Endothelial cell (in vitro differentiated cells): ENCODE measurements at regions not wholly inside any gene's neighbourhood (a gene's known extent, or its start where the extent isn't known, plus 50 kb on each side); places are given as distances from the start of the nearest gene placed in this dataset.

Experiments used
- DNase-seq: peaks from one replicate; pipeline ENCODE4 v3.0.0; 2021; ENCODE audit warnings: low spot score
- H3K27ac Mint-ChIP-seq: one replicate; pipeline ENCODE4 v1.8.0; 2021; ENCODE audit warnings: mixed read lengths, inconsistent platforms; ENCODE audit not compliant: unreplicated experiment
- H3K27me3 Mint-ChIP-seq: one replicate; pipeline ENCODE4 v1.8.0; 2021; ENCODE audit warnings: mild to moderate bottlenecking, moderate library complexity, mixed read lengths, inconsistent platforms; ENCODE audit not compliant: unreplicated experiment
- H3K36me3 Mint-ChIP-seq: one replicate; pipeline ENCODE4 v1.8.0; 2021; ENCODE audit warnings: mild to moderate bottlenecking, low read depth, mixed read lengths, inconsistent platforms; ENCODE audit not compliant: unreplicated experiment
- H3K4me1 Mint-ChIP-seq: one replicate; pipeline ENCODE4 v1.8.0; 2021; ENCODE audit warnings: mild to moderate bottlenecking, mixed read lengths, inconsistent platforms; ENCODE audit not compliant: unreplicated experiment
- H3K4me3 Mint-ChIP-seq: one replicate; pipeline ENCODE4 v1.8.0; 2021; ENCODE audit warnings: mild to moderate bottlenecking, mixed read lengths, inconsistent platforms; ENCODE audit not compliant: unreplicated experiment
- H3K9me3 Mint-ChIP-seq: one replicate; pipeline ENCODE4 v1.8.0; 2021; ENCODE audit warnings: mixed read lengths, inconsistent platforms; ENCODE audit not compliant: unreplicated experiment
- TF ChIP-seq, protein P1 (sequence below): fragments of 200-600 bp; sonication (generic); IDR thresholded peaks from one replicate; pipeline ENCODE4 v1.5.0; 2021; ENCODE audit warnings: antibody characterized with exemption; ENCODE audit not compliant: unreplicated experiment

- TF ChIP-seq, protein P1, sequence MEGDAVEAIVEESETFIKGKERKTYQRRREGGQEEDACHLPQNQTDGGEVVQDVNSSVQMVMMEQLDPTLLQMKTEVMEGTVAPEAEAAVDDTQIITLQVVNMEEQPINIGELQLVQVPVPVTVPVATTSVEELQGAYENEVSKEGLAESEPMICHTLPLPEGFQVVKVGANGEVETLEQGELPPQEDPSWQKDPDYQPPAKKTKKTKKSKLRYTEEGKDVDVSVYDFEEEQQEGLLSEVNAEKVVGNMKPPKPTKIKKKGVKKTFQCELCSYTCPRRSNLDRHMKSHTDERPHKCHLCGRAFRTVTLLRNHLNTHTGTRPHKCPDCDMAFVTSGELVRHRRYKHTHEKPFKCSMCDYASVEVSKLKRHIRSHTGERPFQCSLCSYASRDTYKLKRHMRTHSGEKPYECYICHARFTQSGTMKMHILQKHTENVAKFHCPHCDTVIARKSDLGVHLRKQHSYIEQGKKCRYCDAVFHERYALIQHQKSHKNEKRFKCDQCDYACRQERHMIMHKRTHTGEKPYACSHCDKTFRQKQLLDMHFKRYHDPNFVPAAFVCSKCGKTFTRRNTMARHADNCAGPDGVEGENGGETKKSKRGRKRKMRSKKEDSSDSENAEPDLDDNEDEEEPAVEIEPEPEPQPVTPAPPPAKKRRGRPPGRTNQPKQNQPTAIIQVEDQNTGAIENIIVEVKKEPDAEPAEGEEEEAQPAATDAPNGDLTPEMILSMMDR: no peak
- H3K36me3 Mint-ChIP-seq: peaks cover 4% of the 10 kb centered on the region
- H3K27me3 Mint-ChIP-seq: peaks cover 17% of the 10 kb centered on the region
- DNase-seq: no peak
- no peak overlapping the region for H3K27ac Mint-ChIP-seq
- H3K9me3 Mint-ChIP-seq: no peaks in the 10 kb centered on the region
- H3K4me3 Mint-ChIP-seq: no peak overlapping the region
- no peaks in the 10 kb centered on the region for H3K4me1 Mint-ChIP-seq
These were observed 216.0 kb downstream of the GLI2 start for GRCh38 chr2:120951693-120952092.

DNA sequence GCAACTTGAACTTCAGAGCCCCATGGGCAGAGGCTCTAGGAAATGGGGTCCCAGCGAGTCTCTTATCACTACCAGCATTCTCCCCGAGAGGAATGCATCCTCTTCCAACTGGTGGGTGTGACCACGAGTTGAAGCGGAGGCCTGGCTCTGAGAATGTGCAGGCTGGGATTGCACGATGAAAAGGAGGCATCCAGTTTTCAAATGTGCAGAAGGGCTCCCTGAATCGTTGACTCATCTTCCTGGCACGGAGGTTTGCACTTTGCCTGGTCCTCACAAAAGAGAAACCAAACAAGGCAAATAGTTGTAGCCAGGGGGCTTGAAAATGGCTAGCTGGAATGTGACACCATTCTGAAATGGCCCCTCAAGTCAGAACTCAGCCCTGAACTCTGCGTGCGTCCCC lies 216.7 kb downstream of the GLI2 start:
- Mint-ChIP-seq H3K27me3 (peaks cover 20% of the 10 kb centered on the region), H3K4me3 (no peak overlapping the region), H3K27ac (no peak overlapping the region), H3K36me3 (peaks cover 4% of the 10 kb centered on the region), H3K9me3 (no peaks in the 10 kb centered on the region), H3K4me1 (peaks cover 3% of the 10 kb centered on the region)
- no peak for DNase-seq
- TF ChIP-seq, protein P1: no peak

DNA sequence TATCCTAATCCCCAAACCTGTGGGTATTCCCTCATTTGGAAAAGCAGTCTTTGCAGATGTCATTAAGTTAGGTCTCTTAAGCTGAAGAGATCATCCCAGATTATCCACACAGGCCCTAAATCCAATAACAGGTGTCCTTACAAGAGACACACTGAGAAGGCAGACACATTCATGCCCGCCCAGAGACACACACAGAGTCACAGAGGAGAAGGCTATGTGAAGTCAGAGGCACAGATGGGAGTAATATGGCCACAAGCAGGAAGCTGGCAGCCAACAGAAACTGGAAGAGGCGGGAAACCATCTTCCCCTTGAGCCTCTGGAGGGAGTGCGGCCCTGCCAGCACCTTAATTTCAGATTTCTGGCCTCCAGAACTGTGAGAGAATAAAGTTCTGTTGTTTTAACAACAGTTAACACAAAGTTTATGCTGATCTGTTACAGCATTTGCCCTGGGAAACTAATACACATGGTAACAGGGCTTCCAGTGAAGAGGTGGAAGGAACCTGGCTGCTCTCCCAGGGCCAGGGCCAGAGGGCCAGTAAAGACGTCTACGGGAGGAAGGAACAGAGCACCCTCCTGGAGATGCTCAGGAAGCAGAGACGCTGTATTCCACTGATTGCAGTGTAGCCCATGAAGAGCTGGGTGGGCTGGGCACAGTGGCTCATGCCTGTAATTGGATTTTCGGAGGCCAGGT lies 217.5 kb downstream of the GLI2 start:
- peaks cover 4% of the 10 kb centered on the region for H3K36me3 Mint-ChIP-seq
- no peak overlapping the region for H3K27ac Mint-ChIP-seq
- H3K4me1 Mint-ChIP-seq: peaks cover 4% of the 10 kb centered on the region
- H3K27me3 Mint-ChIP-seq: peaks cover 20% of the 10 kb centered on the region
- DNase-seq: no peak
- TF ChIP-seq, protein P1: no peak
- H3K9me3 Mint-ChIP-seq: no peaks in the 10 kb centered on the region
- no peak overlapping the region for H3K4me3 Mint-ChIP-seq

DNA sequence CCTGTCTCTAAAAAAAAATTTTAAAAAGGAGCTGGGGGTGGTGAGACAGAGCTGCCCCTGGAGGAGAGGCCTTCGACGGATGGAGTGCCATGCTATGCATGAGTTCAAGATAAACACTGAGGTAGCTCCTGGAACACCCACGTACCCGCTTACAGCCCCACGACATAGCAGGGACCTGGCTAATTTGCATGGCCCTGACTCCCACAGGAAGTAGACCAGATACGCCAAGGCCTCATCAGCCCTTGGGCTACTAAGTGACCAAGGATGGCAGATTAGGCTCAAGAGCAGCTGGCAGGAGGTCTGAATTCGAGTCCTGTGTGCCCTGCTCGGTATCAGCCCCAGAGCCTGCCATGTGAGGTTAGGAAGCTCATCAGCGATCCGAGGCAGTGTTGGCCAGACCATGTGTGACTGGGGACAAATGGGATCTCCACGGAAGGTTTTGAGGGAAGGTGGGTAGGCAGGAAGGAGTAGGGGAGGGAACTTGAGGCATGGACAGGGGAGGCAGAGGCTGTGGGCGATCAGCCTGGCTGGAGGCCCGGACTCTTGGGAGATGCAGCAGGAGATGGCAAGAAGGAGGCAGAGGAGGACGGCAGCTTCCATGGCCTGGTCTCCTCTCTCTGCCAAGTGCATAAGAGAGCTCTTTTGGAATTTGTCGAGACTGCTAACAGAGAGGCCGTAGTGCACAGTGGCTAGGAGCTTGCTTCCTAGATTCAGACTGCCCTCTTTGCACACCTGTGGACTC lies 218.3 kb downstream of the GLI2 start:
- TF ChIP-seq, protein P1: no peak
- H3K4me1 Mint-ChIP-seq: peaks cover 4% of the 10 kb centered on the region
- DNase-seq: no peak
- H3K4me3 Mint-ChIP-seq: no peak overlapping the region
- peaks cover 4% of the 10 kb centered on the region for H3K36me3 Mint-ChIP-seq
- no peak overlapping the region for H3K27ac Mint-ChIP-seq
- no peaks in the 10 kb centered on the region for H3K9me3 Mint-ChIP-seq
- peaks cover 21% of the 10 kb centered on the region for H3K27me3 Mint-ChIP-seq

DNA sequence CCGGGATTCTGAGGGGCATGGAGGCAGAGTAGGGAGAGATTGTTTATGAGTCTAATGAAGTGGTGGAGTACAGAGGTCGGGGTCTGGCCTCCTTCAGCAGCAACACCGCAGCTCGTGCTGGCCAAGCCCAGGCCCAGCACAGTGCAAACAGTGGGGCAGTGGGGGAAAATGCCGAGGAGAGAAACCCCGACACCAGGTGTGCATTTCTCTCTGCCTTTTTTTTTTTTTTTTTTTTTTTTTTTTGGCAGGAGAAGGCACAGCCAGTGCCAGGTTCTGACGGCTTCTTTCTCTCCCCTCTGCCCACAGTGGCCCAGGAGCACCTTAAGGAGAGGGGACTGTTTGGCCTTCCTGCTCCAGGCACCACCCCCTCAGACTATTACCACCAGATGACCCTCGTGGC lies 219.3 kb downstream of the GLI2 start:
- Mint-ChIP-seq H3K9me3 (no peaks in the 10 kb centered on the region), H3K27ac (no peak overlapping the region), H3K4me1 (peaks cover 4% of the 10 kb centered on the region), H3K36me3 (peaks cover 4% of the 10 kb centered on the region), H3K4me3 (no peak overlapping the region), H3K27me3 (peaks cover 17% of the 10 kb centered on the region)
- DNase-seq: no peak
- TF ChIP-seq, protein P1: no peak
